ENCODE measurements at regions not wholly inside any gene's neighbourhood (a gene's known extent, or its start where the extent isn't known, plus 50 kb on each side); places are given as distances from the start of the nearest gene placed in this dataset.

- no peak for TF ChIP-seq EZH2phosphoT487 (conservative IDR thresholded peaks at IDR 0.05; ENCODE audit: low read length)
- TF ChIP-seq, protein P1, sequence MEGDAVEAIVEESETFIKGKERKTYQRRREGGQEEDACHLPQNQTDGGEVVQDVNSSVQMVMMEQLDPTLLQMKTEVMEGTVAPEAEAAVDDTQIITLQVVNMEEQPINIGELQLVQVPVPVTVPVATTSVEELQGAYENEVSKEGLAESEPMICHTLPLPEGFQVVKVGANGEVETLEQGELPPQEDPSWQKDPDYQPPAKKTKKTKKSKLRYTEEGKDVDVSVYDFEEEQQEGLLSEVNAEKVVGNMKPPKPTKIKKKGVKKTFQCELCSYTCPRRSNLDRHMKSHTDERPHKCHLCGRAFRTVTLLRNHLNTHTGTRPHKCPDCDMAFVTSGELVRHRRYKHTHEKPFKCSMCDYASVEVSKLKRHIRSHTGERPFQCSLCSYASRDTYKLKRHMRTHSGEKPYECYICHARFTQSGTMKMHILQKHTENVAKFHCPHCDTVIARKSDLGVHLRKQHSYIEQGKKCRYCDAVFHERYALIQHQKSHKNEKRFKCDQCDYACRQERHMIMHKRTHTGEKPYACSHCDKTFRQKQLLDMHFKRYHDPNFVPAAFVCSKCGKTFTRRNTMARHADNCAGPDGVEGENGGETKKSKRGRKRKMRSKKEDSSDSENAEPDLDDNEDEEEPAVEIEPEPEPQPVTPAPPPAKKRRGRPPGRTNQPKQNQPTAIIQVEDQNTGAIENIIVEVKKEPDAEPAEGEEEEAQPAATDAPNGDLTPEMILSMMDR (IDR thresholded peaks at IDR 0.05; ENCODE audit: insufficient read depth, low read length, poor library complexity, severe bottlenecking) = no peak
- Histone ChIP-seq H3K4me2 (ENCODE audit: low read depth, low read length, poor library complexity, severe bottlenecking) (no peak overlapping the region), H3K79me2 (ENCODE audit: insufficient read depth, low read length) (no peaks in the 10 kb centered on the region), H3K27ac (ENCODE audit: low read depth, low read length) (no peak overlapping the region), H3K4me3 (ENCODE audit: insufficient read depth, low read length, poor library complexity, severe bottlenecking) (no peak overlapping the region), H3F3A (ENCODE audit: insufficient read depth) (no peaks in the 10 kb centered on the region), H3K9me2 (replicated peaks; ENCODE audit: insufficient read depth, low read length) (no peaks in the 10 kb centered on the region), H3K36me3 (ENCODE audit: low read length) (no peaks in the 10 kb centered on the region), H3K9me3 (ENCODE audit: insufficient read depth, low read length) (no peaks in the 10 kb centered on the region), H3K27me3 (ENCODE audit: low read length) (no peaks in the 10 kb centered on the region), H2AFZ (ENCODE audit: low read depth, low read length, severe bottlenecking) (no peak overlapping the region), H4K20me1 (ENCODE audit: low read depth, low read length) (no peaks in the 10 kb centered on the region), H3K9ac (ENCODE audit: low read length) (no peak overlapping the region)
Observed at GRCh38 chr14:101184572-101184971, 281.1 kb upstream of the RTL1 start.

GRCh38 chr14:101185073-101185835 is 281.7 kb upstream of the RTL1 start:
- no peak overlapping the region for H3K4me2 ChIP-seq (ENCODE audit: low read depth, low read length, poor library complexity, severe bottlenecking)

GRCh38 chr14:101185946-101186345 is 282.4 kb upstream of the RTL1 start:
- TF ChIP-seq, protein P1 (IDR thresholded peaks at IDR 0.05; ENCODE audit: insufficient read depth, low read length, poor library complexity, severe bottlenecking) = no peak
- no peak for TF ChIP-seq EZH2phosphoT487 (conservative IDR thresholded peaks at IDR 0.05; ENCODE audit: low read length)
- Histone ChIP-seq H3K4me3 (ENCODE audit: insufficient read depth, low read length, poor library complexity, severe bottlenecking) (no peak overlapping the region), H3K27me3 (ENCODE audit: low read length) (no peaks in the 10 kb centered on the region), H3K9me2 (replicated peaks; ENCODE audit: insufficient read depth, low read length) (no peaks in the 10 kb centered on the region), H3F3A (ENCODE audit: insufficient read depth) (no peaks in the 10 kb centered on the region), H3K4me2 (ENCODE audit: low read depth, low read length, poor library complexity, severe bottlenecking) (no peak overlapping the region), H4K20me1 (ENCODE audit: low read depth, low read length) (no peaks in the 10 kb centered on the region), H3K9me3 (ENCODE audit: insufficient read depth, low read length) (no peaks in the 10 kb centered on the region), H2AFZ (ENCODE audit: low read depth, low read length, severe bottlenecking) (no peak overlapping the region), H3K36me3 (ENCODE audit: low read length) (no peaks in the 10 kb centered on the region), H3K79me2 (ENCODE audit: insufficient read depth, low read length) (no peaks in the 10 kb centered on the region), H3K27ac (ENCODE audit: low read depth, low read length) (no peak overlapping the region), H3K9ac (ENCODE audit: low read length) (no peak overlapping the region)

More at GRCh38 chr14:101185073-101185835, 281.7 kb upstream of the RTL1 start:
- Histone ChIP-seq H2AFZ (ENCODE audit: low read depth, low read length, severe bottlenecking) (no peak overlapping the region), H4K20me1 (ENCODE audit: low read depth, low read length) (no peaks in the 10 kb centered on the region), H3K9me3 (ENCODE audit: insufficient read depth, low read length) (no peaks in the 10 kb centered on the region), H3K79me2 (ENCODE audit: insufficient read depth, low read length) (no peaks in the 10 kb centered on the region), H3K9ac (ENCODE audit: low read length) (no peak overlapping the region), H3F3A (ENCODE audit: insufficient read depth) (no peaks in the 10 kb centered on the region), H3K36me3 (ENCODE audit: low read length) (no peaks in the 10 kb centered on the region), H3K4me3 (ENCODE audit: insufficient read depth, low read length, poor library complexity, severe bottlenecking) (no peak overlapping the region), H3K27ac (ENCODE audit: low read depth, low read length) (no peak overlapping the region), H3K27me3 (ENCODE audit: low read length) (no peaks in the 10 kb centered on the region), H3K9me2 (replicated peaks; ENCODE audit: insufficient read depth, low read length) (no peaks in the 10 kb centered on the region)
- no peak for TF ChIP-seq EZH2phosphoT487 (conservative IDR thresholded peaks at IDR 0.05; ENCODE audit: low read length)
- TF ChIP-seq, protein P1 (IDR thresholded peaks at IDR 0.05; ENCODE audit: insufficient read depth, low read length, poor library complexity, severe bottlenecking) = no peak
